Posterior cingulate gyrus (tissue), 11 donors: ENCODE measurements at regions not wholly inside any gene's neighbourhood (a gene's known extent, or its start where the extent isn't known, plus 50 kb on each side); places are given as distances from the start of the nearest gene placed in this dataset.
"Not testable (repeated sequence)": the region's sequence is repeated elsewhere in the genome, so short reads cannot be mapped to it uniquely, and the experiment has no call there.

Source experiments
- DNase-seq, 10 donors: peaks; one replicate each; pipeline versions ENCODE4 v3.0.0 to v3.0.0-alpha.2; 2020 to 2021; ENCODE audit warnings: mixed read lengths in 3 of 10
- intact Hi-C: fragments of 100-400 bp; cut with DNase I; formaldehyde crosslinking; loops from one replicate; pipeline ENCODE4 v1.15.1; 2023

DNA sequence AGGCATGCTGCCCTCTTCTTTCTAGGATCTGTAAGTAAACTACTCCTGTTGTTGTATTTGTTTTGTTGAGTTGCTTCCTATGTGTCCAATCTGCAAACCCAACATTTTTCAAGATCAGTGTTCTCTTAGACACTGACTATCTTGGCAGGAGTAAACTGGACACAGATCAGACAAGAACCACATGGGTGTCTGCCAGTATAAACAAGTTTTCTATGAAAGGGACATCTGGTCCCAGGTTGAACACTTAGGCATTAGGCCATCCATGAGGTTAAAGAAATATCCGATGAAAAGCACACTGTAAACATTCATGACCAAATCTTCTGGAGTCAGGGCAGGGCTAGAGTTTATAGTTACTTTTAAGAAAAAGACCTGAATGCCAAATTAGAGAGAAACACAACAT, 441.8 kb downstream of the NYAP2 start:
- intact Hi-C loops: no loop called here
- DNase-seq: no peak

DNA sequence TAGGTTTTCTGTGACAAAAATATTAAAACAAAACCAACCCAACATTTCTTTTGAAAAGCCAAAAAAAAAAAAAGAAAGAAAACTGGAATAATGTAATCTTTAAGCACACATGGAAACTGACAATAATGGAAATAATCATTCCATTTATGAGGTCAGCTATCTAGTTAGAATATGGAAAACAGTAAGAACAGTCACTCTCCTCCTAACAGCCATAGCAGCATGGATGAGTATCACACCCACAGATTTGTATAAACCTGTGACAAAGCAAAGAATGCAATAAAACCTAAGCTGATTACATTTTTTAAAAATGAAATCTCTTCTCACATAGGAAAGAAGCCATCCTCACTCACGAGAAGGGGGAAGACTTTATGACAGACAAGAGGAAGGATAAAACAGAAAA, 437.8 kb downstream of the NYAP2 start:
- no peak for DNase-seq
- intact Hi-C loops: no loop called here

DNA sequence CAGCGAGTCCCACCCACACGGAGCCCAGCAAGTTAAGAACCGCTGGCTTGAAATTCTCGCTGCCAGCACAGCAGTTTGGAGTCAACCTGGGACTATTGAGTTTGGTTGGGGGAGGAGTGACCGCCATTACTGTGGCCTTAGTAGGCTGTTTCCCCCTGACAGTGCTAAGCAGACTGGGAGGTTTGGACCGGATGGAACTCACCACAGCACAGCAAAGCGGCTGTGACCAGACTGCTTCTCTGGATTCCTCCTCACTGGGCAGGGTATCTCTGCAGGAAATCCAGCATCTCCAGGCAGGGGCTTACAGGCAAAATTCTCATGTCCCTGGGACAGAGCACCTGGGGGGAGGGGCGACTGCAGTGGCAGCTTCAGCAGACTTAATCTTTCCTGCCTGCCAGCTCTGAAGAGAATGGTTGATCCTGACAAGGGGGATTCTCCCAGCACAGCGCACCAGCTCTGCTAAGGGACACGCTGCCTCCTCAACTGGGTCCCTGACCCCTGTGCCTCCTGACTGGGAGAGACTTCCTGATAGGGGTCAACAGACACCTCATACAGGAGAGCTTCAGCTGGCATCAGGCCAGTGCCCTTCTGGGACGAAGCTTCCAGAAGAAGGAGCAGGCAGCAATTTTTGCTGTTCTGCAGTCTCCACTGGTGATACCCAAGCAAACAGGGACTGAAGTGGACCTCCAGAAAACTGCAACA, 425.4 kb downstream of the NYAP2 start:
- peak in 2 of 10 donors; percentile 61 to 63 for DNase-seq

DNA sequence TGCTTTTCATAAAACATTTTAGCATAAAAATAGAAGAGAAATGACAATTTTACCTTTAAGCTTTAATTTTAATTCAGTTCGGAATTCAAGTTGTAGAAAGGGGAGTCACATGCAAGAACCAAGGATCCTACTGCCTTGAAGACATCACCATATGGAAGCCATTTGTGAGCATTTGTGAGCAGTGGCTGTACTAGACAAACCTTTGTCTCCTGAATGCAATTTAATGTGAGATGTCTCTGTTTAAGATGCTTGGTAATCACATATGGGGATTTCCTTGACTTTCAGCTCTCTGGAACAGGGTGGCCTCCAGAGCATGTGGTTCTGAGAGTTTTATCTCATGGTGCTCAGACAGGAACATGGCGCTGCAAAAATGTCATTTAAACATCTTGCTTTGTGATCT, 421.8 kb downstream of the NYAP2 start:
- no peak for DNase-seq
- intact Hi-C loops: no loop called here

More for the DNA sequence above, 425.4 kb downstream of the NYAP2 start:
- intact Hi-C loops: no loop called here

DNA sequence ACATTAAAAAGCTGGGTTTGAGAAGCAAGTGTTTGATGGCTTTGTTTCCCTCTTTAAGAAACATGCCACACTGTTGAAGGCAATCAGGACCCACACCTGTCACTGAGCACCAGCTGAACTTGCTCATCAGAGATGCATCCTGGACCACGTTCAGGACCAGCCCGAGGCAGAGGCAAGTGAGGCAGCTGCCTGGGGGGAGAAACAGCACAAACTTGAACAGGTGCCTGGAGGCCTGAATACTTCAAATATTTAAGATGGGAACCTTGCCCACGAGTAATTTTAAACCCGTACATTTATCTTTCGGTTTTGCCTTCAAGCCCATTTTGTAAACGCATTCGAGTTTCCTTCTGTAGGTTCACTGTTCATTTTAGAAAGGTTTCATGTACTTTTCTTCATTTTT, 421.3 kb downstream of the NYAP2 start:
- DNase-seq: peak in 4 of 10 donors; percentile 8 to 61 (median 56)
- intact Hi-C loops: no loop called here

DNA sequence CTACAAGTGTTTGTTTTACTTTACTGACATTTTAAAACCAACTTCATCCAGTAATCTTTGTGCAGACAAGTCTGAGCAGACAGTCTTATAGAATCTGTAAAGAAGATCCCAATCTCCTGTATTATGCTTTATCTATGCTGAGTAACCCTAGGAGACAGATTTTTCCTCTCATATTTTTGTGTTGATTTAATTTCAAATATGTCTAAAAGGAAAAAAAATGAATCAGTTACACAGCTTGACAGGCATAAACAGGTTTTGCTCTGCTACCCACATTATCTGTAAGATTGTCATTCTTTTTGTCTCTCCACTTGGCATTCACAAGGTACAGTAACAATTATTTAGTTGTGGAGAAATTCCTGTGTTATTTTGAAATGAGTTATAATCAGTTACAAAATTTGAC, 415.0 kb downstream of the NYAP2 start:
- intact Hi-C loops: no loop called here

DNA sequence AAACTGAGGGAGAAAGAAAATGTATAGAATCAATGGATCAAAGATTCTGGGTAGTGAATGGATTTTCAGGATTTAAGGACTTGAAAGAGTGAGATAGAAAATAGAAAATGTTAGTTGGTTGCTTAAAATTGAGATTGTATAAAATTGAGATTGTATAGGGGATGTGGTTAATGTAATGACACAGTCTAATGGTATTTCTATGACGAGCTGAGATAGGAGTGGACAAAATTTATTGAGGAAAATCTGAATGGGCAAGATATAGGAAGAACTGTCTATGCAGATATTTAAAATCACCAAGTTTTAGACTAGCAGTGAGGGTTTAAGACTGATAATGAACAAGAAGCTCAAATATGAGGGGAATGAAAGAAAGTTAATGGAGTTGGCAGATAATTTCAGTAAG, 406.6 kb downstream of the NYAP2 start:
- DNase-seq: no peak
- intact Hi-C loops: no loop called here

More for the DNA sequence above, 415.0 kb downstream of the NYAP2 start:
- no peak for DNase-seq

DNA sequence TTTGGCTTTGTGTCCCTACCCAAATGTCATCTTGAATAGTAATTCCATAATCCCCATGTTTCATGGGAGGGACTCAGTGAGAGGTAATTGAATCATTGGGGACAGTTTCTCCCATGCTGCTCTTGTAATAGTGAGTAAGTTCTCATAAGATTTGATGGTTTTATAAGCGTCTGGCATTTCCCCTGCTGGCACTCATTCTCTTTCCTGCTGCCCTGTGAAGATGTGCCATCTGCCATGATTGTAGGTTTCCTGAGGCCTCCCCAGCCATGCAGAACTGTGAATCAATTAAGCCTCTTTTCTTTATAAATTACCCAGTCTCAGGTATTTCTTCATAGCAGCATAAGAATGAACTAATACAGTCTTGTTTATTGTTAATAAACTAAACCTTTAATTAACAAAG, 402.6 kb downstream of the NYAP2 start:
- intact Hi-C loops, DNase-seq: not testable (repeated sequence)

DNA sequence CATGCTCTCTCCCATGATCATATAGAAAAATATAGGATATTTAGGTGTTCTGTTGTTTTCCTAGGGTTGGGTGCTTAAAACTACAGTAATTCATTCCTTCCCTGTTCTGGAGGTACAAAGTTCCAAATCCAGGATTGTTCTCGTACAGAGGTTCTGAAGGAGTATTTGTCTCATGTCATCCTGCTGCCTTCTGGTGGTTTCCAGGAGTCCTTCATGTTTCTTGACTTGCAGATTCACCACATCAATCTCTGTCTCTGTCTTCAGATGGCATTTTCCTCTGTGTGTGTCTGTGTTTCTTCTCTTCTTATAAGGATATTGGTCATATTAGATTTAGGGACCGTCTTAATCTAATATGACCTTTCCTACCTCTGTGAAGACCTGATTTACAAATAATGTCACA, 397.9 kb downstream of the NYAP2 start:
- intact Hi-C loops: no loop called here
- DNase-seq: no peak

DNA sequence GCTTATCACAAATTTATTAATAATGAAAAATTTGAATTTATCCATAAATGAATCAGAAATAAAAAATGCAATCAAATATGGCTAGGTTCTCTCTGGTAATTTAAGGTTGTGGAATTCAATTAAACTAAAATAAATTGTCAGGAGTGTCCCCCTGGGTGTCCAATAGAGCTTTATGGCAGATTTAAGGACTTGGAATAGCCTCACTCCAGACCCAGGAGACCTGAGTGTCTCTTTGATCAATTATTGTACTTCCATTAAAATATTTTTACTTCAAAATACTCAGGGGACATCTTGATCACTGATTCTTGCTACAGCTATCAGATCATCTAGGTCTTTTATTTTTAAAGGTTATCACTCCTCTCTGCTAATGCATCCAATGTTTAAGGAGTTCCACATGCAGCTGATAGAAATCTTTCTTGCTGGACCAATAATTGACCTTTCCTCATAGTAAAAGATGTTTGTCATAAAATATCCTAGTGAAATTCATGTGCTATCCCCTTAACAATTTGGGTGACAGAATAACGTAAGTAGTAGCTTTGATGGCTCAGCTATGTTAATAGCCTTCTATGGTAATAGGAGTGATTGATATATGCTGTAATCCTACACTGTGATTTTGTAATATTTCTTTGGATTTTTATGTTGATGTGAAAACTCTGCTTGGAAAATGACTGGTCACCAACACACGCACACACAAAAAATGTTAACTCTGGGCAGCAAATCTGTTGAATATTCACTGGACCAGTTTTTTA, 395.3 kb downstream of the NYAP2 start:
- no peak for DNase-seq
- intact Hi-C loops: no loop called here

DNA sequence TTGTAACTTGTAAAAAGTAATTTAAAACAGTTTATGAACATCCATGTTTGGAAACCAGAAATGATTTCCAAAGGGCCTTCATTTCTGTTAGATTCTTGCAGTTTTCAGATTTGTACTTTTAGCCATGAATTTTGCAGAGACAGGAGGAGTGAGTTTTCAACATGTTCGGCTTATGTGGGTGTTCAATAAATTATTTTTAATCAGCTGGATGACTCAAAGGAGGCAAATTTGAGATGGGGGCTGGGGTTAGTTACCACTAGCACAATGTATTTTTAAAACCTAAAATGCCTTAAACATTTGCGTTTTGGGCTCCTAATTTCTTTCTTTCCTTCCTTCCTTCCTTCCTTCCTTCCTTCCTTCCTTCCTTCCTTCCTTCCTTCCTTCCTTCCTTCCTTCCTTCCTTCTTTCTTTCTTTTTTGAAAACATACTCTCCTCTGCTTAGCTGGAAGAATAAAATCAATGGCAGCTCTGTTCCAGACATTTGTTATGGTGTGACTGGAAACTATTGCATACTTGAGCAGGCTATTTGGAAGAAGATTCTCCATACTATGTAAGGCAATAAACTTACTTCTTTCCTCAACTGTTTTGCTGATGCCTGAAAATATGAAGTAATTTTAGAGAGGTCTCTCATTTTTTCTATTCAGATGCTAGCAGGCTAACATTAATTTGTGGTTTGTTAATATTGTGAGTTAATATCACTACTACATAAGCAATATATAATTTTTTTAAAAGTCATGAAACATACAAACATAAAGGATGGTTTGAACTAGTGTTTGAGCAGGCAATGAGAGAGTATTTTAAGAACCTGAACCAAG, 394.4 kb downstream of the NYAP2 start:
- no peak for DNase-seq
- intact Hi-C loops: no loop called here

DNA sequence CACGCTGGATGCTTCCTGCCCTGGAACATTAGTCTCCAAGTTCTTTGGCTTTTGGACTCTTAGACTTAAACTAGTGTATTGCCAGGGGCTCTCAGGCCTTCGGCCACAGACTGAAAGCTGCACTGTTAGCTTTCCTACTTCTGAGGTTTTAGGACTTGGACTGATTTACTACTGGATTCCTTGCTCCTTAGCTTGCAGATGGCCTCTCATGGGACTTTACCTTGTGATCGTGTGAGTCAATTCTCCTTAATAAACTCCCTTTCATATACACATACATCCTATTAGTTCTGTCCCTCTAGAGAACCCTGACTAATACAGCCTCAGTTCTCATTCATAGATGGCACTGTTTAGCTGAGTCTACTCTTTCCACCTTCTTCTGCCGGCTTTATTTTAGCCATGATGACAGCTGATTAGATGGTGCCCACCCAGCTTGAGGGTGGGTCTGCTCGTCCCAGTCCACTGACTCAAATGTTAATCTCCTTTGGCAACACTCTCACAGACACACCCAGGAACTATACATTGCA, 389.1 kb downstream of the NYAP2 start:
- DNase-seq: no peak
- intact Hi-C loops: no loop called here

DNA sequence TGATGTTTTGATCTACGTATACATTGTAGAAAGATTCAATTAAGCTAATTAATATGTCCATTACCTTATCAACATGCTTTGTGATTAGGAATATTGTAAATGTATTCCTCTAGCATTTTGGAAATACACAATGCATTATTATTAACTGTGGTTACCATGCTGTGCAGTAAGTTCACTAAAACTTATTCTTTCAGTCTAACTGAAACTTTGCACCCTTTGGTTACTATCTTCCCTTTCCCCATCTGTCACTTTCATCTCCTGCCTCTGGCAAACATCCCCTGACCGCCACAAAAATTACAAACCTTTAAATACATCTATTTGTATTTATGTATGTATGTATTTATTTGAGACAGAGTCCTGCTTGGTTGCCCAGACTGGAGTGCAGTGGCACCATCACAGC, 388.0 kb downstream of the NYAP2 start:
- intact Hi-C loops: no loop called here
- no peak for DNase-seq

DNA sequence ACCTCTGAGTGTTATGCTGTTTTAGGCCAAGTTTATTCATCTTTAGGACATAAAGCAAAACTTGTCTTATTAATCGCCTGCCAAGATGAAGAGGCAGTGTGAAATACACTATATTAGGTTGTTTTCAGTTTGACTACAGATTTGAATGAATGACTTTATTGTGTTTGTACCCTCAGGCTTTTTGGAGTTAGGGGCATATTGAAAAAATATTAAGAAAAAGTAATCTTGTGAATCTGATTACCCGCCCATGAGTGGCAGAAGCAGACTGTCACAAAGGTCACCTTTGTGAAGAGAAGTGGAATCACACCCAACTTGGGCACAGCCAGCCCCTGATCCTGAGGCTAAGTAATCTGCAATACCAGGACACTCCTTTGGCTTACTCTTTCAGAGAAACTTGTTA, 382.5 kb downstream of the NYAP2 start:
- DNase-seq: no peak
- intact Hi-C loops: no loop called here

DNA sequence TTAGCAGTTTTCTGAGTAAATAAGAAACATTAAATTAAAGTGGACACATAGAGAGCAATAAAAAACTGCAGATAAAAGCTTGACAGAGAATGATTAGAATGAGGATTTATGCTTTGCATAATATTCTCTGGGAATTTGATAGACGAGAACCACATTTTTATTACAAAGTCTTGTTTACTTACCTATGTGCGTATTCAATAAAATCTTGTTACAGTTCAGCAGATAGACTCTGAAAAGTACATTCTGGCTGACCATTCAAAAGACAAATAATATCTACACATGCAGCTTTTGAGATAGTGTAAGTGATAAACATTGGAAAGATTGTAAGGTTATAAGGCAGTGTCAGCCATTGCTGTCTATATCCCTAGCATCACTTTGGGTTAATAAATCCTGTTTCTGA, 381.6 kb downstream of the NYAP2 start:
- intact Hi-C loops: no loop called here
- DNase-seq: no peak

DNA sequence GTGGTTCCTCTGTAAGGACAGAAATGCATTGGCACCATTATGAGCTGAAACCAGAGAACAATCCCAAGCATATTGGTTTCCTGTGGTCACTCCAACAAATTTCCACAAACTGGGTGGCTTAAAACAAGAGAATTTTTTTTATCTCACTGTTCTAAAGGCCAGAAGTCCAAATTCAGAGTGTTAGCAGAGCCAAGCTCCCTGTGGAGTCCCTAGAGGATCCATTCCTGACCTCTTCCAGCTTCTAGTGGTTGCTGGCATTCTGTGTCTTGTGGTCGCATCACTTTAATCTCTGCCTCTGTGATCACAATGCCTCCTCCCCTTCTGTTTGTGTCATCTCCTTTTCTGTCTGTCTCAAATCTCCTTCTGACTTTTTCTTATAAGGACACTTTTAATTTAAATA, 380.3 kb downstream of the NYAP2 start:
- DNase-seq: no peak
- intact Hi-C loops: no loop called here

DNA sequence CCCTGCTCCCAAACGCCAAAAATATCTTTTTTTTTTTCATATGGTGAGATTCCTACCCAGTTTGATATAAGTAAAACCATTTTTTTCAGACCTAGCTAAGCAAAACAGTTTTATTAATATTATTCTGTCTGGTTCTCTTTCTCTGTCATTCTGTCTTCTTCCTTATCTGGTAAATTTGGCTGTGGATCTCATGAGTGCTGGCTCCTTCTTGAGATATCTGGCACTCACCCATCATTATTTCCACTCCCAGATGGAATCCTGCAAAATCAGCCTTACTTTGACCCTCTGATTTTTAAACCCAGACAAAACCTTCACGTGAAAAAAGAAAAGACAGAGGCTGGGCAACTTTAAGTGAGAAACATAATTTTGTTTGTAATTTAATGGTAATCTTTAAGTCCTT, 373.6 kb downstream of the NYAP2 start:
- intact Hi-C loops: no loop called here
- no peak for DNase-seq

DNA sequence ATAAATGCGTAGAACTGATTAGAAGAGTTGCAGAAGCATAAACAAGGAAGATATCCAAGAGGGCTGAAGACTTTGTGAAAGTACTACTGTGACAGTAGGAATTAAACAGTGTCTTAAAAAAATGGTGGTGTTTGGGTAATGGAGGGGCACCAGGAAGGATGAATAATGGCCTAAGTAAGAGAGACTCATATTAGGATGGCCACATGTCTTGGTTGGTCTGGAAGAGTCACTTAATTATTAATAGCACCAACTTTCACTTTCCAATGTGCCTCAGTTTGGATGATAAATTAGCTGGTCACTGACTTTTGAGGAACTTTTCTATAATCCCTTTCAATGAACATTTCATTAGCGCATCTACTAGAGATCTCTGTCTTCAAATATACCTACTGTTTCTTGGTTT, 372.2 kb downstream of the NYAP2 start:
- intact Hi-C loops: no loop called here
- no peak for DNase-seq

DNA sequence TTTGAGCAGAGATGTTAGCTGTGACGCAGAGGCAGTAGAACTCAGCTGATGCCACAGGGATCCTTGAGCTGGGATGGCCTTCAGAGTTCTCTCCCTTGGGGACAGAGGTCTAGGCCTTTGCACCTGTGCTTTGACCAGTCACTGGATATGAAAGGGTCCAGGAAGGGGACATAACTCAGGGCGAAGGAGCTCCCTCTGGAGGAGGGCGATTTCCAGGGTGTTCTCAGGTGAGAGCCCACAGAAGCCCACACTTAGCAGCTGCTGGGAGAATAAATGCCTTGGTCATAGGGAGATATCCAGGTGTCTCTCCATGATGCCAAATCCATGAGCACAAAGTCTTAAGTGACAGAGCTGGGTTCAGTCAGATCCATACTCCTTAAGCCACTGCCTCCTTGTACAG, 369.2 kb downstream of the NYAP2 start:
- no peak for DNase-seq
- intact Hi-C loops: no loop called here

DNA sequence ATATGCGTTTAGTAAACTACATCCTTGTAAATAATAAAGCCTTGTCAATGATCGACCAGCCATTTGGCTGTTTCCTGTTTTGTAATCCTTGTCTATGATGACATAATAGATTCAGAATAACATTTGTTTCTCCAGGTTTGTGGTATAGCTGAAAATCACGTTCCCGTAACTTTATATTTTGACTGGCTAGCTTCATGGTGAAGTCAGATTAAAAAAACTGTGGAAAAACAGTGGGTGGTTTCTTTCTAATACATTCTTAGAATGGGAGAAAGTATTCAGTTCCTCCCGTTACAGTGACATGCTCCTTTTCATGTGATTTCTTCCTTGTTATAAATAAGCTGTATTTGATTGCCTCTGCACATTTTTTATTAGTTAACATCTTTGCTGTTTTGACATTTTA, 366.9 kb downstream of the NYAP2 start:
- no peak for DNase-seq
- intact Hi-C loops: no loop called here

DNA sequence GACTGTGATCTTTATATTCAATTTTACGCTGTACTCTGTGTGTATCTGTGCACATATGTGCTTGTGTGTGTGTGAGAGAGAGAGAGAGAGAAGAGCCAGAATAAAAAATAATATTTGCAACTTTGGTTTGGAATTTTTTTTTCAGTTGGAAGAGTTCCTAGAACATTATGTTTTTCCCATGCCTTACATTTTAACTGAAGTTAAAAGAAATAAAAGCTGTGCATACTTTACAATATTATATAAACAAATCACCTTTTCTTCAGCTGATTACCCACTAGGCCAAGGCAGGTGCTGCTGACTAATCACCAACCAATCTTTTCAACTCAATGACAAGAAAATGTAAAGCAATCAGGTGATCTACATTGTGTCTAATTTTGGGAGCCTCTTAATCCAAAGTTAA, 366.3 kb downstream of the NYAP2 start:
- intact Hi-C loops: no loop called here

More for the DNA sequence above, 366.3 kb downstream of the NYAP2 start:
- DNase-seq: no peak
